Amniotic epithelial cell (primary cell): ENCODE measurements at regions not wholly inside any gene's neighbourhood (a gene's known extent, or its start where the extent isn't known, plus 50 kb on each side); places are given as distances from the start of the nearest gene placed in this dataset.
"Not testable (repeated sequence)": the region's sequence is repeated elsewhere in the genome, so short reads cannot be mapped to it uniquely, and the experiment has no call there.

ENCODE experiments used
- DNase-seq: peaks from one replicate; pipeline ENCODE4 v3.0.0-alpha.2; 2010; ENCODE audit warnings: low read depth

- DNase-seq = not testable (repeated sequence)
Observed at GRCh38 chr4:52157071-52157470, 106.0 kb downstream of the SPATA18 start.

GRCh38 chr4:52157641-52158316 is 106.7 kb downstream of the SPATA18 start:
- no peak for DNase-seq

- DNase-seq = no peak
Observed at GRCh38 chr4:52160859-52161258, 109.8 kb downstream of the SPATA18 start.

- DNase-seq = no peak
Observed at GRCh38 chr4:52164116-52164515, 113.0 kb downstream of the SPATA18 start.

- DNase-seq = peak; percentile 1
Observed at GRCh38 chr4:52172166-52172565, 121.1 kb downstream of the SPATA18 start.

- DNase-seq = no peak
Observed at GRCh38 chr4:52173470-52174045, 122.5 kb downstream of the SPATA18 start.

GRCh38 chr4:52187603-52188002 is 136.5 kb downstream of the SPATA18 start:
- no peak for DNase-seq

- DNase-seq = no peak
Observed at GRCh38 chr4:52192001-52192400, 140.9 kb downstream of the SPATA18 start.

GRCh38 chr4:52192721-52193135 is 141.6 kb downstream of the SPATA18 start:
- DNase-seq = no peak

GRCh38 chr4:52195869-52196268 is 144.8 kb downstream of the SPATA18 start:
- no peak for DNase-seq

GRCh38 chr4:52196606-52197130 is 145.6 kb downstream of the SPATA18 start:
- no peak for DNase-seq

GRCh38 chr4:52197306-52197705 is 146.2 kb downstream of the SPATA18 start:
- DNase-seq = no peak

- no peak for DNase-seq
Observed at GRCh38 chr4:52198294-52198693, 147.2 kb downstream of the SPATA18 start.

GRCh38 chr4:52199574-52200338 is 148.7 kb downstream of the SPATA18 start:
- DNase-seq = peak; percentile 35

- DNase-seq = no peak
Observed at GRCh38 chr4:52200339-52200725, 149.2 kb downstream of the SPATA18 start.

- DNase-seq = no peak
Observed at GRCh38 chr4:52201715-52202114, 150.6 kb downstream of the SPATA18 start.

- DNase-seq = no peak
Observed at GRCh38 chr4:52202251-52202779, 151.2 kb downstream of the SPATA18 start.

GRCh38 chr4:52202931-52203330 is 151.8 kb downstream of the SPATA18 start:
- DNase-seq = no peak

GRCh38 chr4:52203351-52203750 is 152.2 kb downstream of the SPATA18 start:
- no peak for DNase-seq

GRCh38 chr4:52204921-52205320 is 153.8 kb downstream of the SPATA18 start:
- no peak for DNase-seq

GRCh38 chr4:52207146-52207545 is 156.0 kb downstream of the SPATA18 start:
- DNase-seq = not testable (repeated sequence)

GRCh38 chr4:52212702-52213101 is 161.6 kb downstream of the SPATA18 start:
- no peak for DNase-seq

GRCh38 chr4:52231526-52231925 is 180.4 kb downstream of the SPATA18 start:
- no peak for DNase-seq
